HCT116 (cell line): ENCODE measurements at regions not wholly inside any gene's neighbourhood (a gene's known extent, or its start where the extent isn't known, plus 50 kb on each side); places are given as distances from the start of the nearest gene placed in this dataset.

Experiments used
- ATAC-seq: fragments of 200-7000 bp; cut with Tn5 transposase; 2 replicates; pipeline ENCODE4 v1.9.1; 2020; ENCODE audit warnings: mild to moderate bottlenecking, moderate library complexity
- BruUV-seq: library from RNA; stranded (reverse); fragments of 400-500 nt; replicated peaks from 2 replicates; lab custom pipeline; 2021; lab: Mats Ljungman, UMichigan
- CTCF ChIA-PET: fragments of 300-600 bp; sonication (Branson Sonifier 250); formaldehyde crosslinking; loops from one replicate; lab custom pipeline; 2021; ENCODE audit warnings: antibody characterized with exemption; lab: Charles Lee
- POLR2A ChIA-PET: fragments of 300-600, 350-600 bp; sonication (Branson Sonifier 250); formaldehyde crosslinking; loops from one replicate; lab custom pipeline; 2021; ENCODE audit warnings: antibody characterized with exemption; lab: Charles Lee
- RAD21 ChIA-PET, 2 experiments: fragments of 300-600 bp; sonication (Branson Sonifier 250); formaldehyde crosslinking; loops; one replicate each; lab custom pipeline; 2023; ENCODE audit warnings: low total read pairs in 2 of 2; ENCODE audit not compliant: uncharacterized antibody in 2 of 2, unreplicated experiment in 2 of 2, low non-redundant PET in 1 of 2; lab: Charles Lee
- DNase-seq: peaks from one replicate; pipeline ENCODE4 v3.0.0-alpha.2; 2010; ENCODE audit warnings: low read depth, low spot score
- H2AFZ ChIP-seq: fragments of 200-600 bp; shearing (Covaris generic), sonication (generic); 2 replicates; pipeline ENCODE4 v1.6.1; 2017; ENCODE audit warnings: low read depth, mixed run types, mixed read lengths, antibody characterized with exemption, low read length; ENCODE audit not compliant: poor library complexity, severe bottlenecking
- H3K27ac ChIP-seq: 2 replicates; pipeline ENCODE4 v1.5.1; 2012; ENCODE audit warnings: low read depth, low read length
- H3K27me3 ChIP-seq: fragments of 200-600 bp; sonication (generic); 2 replicates; pipeline ENCODE4 v1.6.1; 2016; ENCODE audit warnings: mixed run types, low read length, mixed read lengths; ENCODE audit not compliant: insufficient read depth
- H3K36me3 ChIP-seq, 2 experiments: fragments of 200-500 bp in 1 of 2; fragments of 200-600 bp in 1 of 2; sonication (Bioruptor generic) in 1 of 2; sonication (generic) in 1 of 2; 2 replicates each; pipeline versions ENCODE4 v1.5.1 to v1.6.1; 2014 to 2016; ENCODE audit warnings: low read length in 2 of 2, inconsistent platforms in 1 of 2, mixed read lengths in 1 of 2, mixed run types in 1 of 2; ENCODE audit not compliant: insufficient read depth in 2 of 2, control insufficient read depth in 1 of 2
- H3K4me1 ChIP-seq, 2 experiments: fragments of 200-600 bp in 1 of 2; sonication (generic) in 1 of 2; 2 replicates each; pipeline versions ENCODE4 v1.5.1 to v1.6.1; 2012 to 2017; ENCODE audit warnings: low read length in 2 of 2, inconsistent platforms in 1 of 2, mild to moderate bottlenecking in 1 of 2, mixed read lengths in 1 of 2, mixed run types in 1 of 2, moderate library complexity in 1 of 2; ENCODE audit not compliant: insufficient read depth in 2 of 2, control insufficient read depth in 1 of 2
- H3K4me2 ChIP-seq: fragments of 200-600 bp; sonication (generic); 2 replicates; pipeline ENCODE4 v1.6.1; 2017; ENCODE audit warnings: mixed run types, low read length, mixed read lengths
- H3K4me3 ChIP-seq, 2 experiments: fragments of 200-600 bp in 1 of 2; sonication (generic) in 1 of 2; replicated peaks in 1 of 2; 2 replicates each; pipeline ENCODE4 v1.5.1; 2011 to 2016; ENCODE audit warnings: low read length in 2 of 2, control low read depth in 1 of 2, low read depth in 1 of 2, mild to moderate bottlenecking in 1 of 2, mixed read lengths in 1 of 2, mixed run types in 1 of 2
- H3K79me2 ChIP-seq: fragments of 200-600 bp; sonication (generic); 2 replicates; pipeline ENCODE4 v1.6.1; 2017; ENCODE audit warnings: mild to moderate bottlenecking, mixed run types, low read length, moderate library complexity, mixed read lengths; ENCODE audit not compliant: insufficient read depth
- H3K9ac ChIP-seq: fragments of 200-600 bp; sonication (generic); 2 replicates; pipeline ENCODE4 v1.6.1; 2016; ENCODE audit warnings: low read length, mixed read lengths
- H3K9me2 ChIP-seq: fragments of 200-600 bp; sonication (generic), shearing (Covaris generic); 2 replicates; pipeline ENCODE4 v1.6.1; 2017; ENCODE audit warnings: mixed run types, mild to moderate bottlenecking, moderate library complexity; ENCODE audit not compliant: insufficient read depth
- H3K9me3 ChIP-seq, 2 experiments: fragments of 200-500 bp in 1 of 2; fragments of 200-600 bp in 1 of 2; sonication (Bioruptor generic) in 1 of 2; sonication (generic) in 1 of 2; 2 replicates each; pipeline ENCODE4 v1.6.1; 2014 to 2017; ENCODE audit warnings: low read length in 2 of 2, mixed read lengths in 2 of 2, inconsistent platforms in 1 of 2, low read depth in 1 of 2, mild to moderate bottlenecking in 1 of 2, mixed run types in 1 of 2, moderate library complexity in 1 of 2; ENCODE audit not compliant: control insufficient read depth in 1 of 2, insufficient read depth in 1 of 2
- H4K20me1 ChIP-seq: fragments of 200-600 bp; sonication (generic), shearing (Covaris generic); 2 replicates; pipeline ENCODE4 v1.6.1; 2017; ENCODE audit warnings: mixed run types, mild to moderate bottlenecking, moderate library complexity; ENCODE audit not compliant: insufficient read depth
- CEBPB ChIP-seq: IDR thresholded peaks from 2 replicates; pipeline ENCODE4 v1.6.1; 2012; ENCODE audit warnings: low read depth
- EZH2 ChIP-seq: fragments of 200-600 bp; sonication (generic); IDR thresholded peaks from 2 replicates; pipeline ENCODE4 v1.6.1; 2017; ENCODE audit warnings: antibody characterized with exemption, mixed run types
- EZH2phosphoT487 ChIP-seq: fragments of 200-600 bp; IDR thresholded peaks from 2 replicates; pipeline ENCODE4 v1.6.1; 2018; ENCODE audit warnings: antibody characterized with exemption, borderline replicate concordance
- FOSL1 ChIP-seq: IDR thresholded peaks from 2 replicates; pipeline ENCODE4 v1.6.1; 2012; ENCODE audit warnings: low read depth
- JUND ChIP-seq: IDR thresholded peaks from 2 replicates; pipeline ENCODE4 v1.6.1; 2012
- POLR2AphosphoS5 ChIP-seq: IDR thresholded peaks from 2 replicates; pipeline ENCODE4 v1.6.1; 2011; ENCODE audit warnings: mild to moderate bottlenecking, low read depth, low read length, moderate library complexity
- RAD21 ChIP-seq: IDR thresholded peaks from 2 replicates; pipeline ENCODE4 v1.6.1; 2012; ENCODE audit warnings: low read depth, mild to moderate bottlenecking
- SP1 ChIP-seq: IDR thresholded peaks from 2 replicates; pipeline ENCODE4 v1.6.1; 2012; ENCODE audit warnings: low read depth
- SRF ChIP-seq: IDR thresholded peaks from 2 replicates; pipeline ENCODE4 v1.6.1; 2012; ENCODE audit warnings: low read depth
- TCF7L2 ChIP-seq: IDR thresholded peaks from 2 replicates; pipeline ENCODE4 v1.7.0; 2011; ENCODE audit warnings: borderline replicate concordance, inconsistent platforms; ENCODE audit not compliant: insufficient read depth, insufficient read length; ENCODE audit errors: extremely low read depth
- ZFX ChIP-seq: fragments of 450-650 bp; IDR thresholded peaks from 2 replicates; pipeline ENCODE4 v1.6.1; 2017
- ZNF274 ChIP-seq: fragments of 200-500 bp; sonication (Bioruptor generic); IDR thresholded peaks from 2 replicates; pipeline ENCODE4 v1.6.1; 2014; ENCODE audit warnings: mild to moderate bottlenecking, low read depth, low read length, inconsistent platforms
- intact Hi-C: fragments of 100-400 bp; cut with micrococcal nuclease; formaldehyde crosslinking; loops from 2 replicates; pipeline ENCODE4 v1.10.0; 2022
- TF ChIP-seq, protein P1 (sequence below): IDR thresholded peaks from 2 replicates; pipeline ENCODE4 v1.6.1; 2012; ENCODE audit warnings: low read depth
- TF ChIP-seq, protein P2 (sequence below): IDR thresholded peaks from 2 replicates; pipeline ENCODE4 v1.6.1; 2011; ENCODE audit warnings: mild to moderate bottlenecking, low read length, moderate library complexity; ENCODE audit not compliant: insufficient replicate concordance; ENCODE audit errors: extremely low read depth
- TF ChIP-seq, protein P3 (sequence below): IDR thresholded peaks from 2 replicates; pipeline ENCODE4 v1.6.1; 2012

DNA sequence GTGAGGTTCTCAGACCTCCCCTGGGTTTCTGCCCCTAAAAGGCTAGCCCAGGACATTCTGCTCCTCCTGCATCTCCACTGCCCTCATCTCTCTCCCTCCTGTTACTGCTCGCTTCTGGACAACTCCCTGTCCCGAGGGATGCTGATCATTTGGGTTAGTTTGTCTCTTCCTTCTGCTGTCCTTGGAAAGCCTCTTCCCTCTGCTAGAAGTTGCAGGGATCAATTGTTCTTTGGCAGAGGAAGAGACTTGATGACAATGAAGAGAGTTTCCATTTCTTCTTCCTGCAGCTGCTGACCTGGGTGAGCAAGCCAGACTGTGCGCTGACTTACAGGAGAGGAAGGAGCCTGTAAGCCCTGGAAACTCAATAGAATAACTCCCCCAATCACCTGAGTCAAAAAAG, 68.9 kb downstream of the RDH14 start:
- no peak for TF ChIP-seq ZFX
- no peak for TF ChIP-seq SRF
- TF ChIP-seq, protein P1, sequence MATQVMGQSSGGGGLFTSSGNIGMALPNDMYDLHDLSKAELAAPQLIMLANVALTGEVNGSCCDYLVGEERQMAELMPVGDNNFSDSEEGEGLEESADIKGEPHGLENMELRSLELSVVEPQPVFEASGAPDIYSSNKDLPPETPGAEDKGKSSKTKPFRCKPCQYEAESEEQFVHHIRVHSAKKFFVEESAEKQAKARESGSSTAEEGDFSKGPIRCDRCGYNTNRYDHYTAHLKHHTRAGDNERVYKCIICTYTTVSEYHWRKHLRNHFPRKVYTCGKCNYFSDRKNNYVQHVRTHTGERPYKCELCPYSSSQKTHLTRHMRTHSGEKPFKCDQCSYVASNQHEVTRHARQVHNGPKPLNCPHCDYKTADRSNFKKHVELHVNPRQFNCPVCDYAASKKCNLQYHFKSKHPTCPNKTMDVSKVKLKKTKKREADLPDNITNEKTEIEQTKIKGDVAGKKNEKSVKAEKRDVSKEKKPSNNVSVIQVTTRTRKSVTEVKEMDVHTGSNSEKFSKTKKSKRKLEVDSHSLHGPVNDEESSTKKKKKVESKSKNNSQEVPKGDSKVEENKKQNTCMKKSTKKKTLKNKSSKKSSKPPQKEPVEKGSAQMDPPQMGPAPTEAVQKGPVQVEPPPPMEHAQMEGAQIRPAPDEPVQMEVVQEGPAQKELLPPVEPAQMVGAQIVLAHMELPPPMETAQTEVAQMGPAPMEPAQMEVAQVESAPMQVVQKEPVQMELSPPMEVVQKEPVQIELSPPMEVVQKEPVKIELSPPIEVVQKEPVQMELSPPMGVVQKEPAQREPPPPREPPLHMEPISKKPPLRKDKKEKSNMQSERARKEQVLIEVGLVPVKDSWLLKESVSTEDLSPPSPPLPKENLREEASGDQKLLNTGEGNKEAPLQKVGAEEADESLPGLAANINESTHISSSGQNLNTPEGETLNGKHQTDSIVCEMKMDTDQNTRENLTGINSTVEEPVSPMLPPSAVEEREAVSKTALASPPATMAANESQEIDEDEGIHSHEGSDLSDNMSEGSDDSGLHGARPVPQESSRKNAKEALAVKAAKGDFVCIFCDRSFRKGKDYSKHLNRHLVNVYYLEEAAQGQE, result no peak
- TF ChIP-seq JUND, result no peak
- no peak for TF ChIP-seq CEBPB
- TF ChIP-seq TCF7L2, result no peak
- no peak for TF ChIP-seq EZH2phosphoT487
- TF ChIP-seq POLR2AphosphoS5, result no peak
- TF ChIP-seq ZNF274, result no peak
- no peak for TF ChIP-seq FOSL1
- TF ChIP-seq EZH2, result no peak
- TF ChIP-seq, protein P2, sequence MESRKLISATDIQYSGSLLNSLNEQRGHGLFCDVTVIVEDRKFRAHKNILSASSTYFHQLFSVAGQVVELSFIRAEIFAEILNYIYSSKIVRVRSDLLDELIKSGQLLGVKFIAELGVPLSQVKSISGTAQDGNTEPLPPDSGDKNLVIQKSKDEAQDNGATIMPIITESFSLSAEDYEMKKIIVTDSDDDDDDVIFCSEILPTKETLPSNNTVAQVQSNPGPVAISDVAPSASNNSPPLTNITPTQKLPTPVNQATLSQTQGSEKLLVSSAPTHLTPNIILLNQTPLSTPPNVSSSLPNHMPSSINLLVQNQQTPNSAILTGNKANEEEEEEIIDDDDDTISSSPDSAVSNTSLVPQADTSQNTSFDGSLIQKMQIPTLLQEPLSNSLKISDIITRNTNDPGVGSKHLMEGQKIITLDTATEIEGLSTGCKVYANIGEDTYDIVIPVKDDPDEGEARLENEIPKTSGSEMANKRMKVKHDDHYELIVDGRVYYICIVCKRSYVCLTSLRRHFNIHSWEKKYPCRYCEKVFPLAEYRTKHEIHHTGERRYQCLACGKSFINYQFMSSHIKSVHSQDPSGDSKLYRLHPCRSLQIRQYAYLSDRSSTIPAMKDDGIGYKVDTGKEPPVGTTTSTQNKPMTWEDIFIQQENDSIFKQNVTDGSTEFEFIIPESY, result no peak
- TF ChIP-seq, protein P3, sequence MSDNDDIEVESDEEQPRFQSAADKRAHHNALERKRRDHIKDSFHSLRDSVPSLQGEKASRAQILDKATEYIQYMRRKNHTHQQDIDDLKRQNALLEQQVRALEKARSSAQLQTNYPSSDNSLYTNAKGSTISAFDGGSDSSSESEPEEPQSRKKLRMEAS, result no peak
- TF ChIP-seq SP1, result no peak
- TF ChIP-seq RAD21, result no peak
- ChIA-PET POLR2A (no interaction called here), RAD21 (no interaction called here), CTCF (no interaction called here)
- Histone ChIP-seq H3K4me1 (no peaks in the 10 kb centered on the region), H3K27ac (no peak overlapping the region), H2AFZ (no peak overlapping the region), H3K4me2 (no peak overlapping the region), H3K9me2 (no peaks in the 10 kb centered on the region), H3K36me3 (no peaks in the 10 kb centered on the region), H4K20me1 (no peaks in the 10 kb centered on the region), H3K27me3 (peaks cover 42% of the 10 kb centered on the region), H3K79me2 (no peaks in the 10 kb centered on the region), H3K4me3 (no peak overlapping the region), H3K9me3 (no peaks in the 10 kb centered on the region), H3K9ac (no peak overlapping the region)
- no peak for ATAC-seq
- BruUV-seq, result no TSS peak
- no peak for DNase-seq
- intact Hi-C loops, result no loop called here
